ENCODE measurements at regions not wholly inside any gene's neighbourhood (a gene's known extent, or its start where the extent isn't known, plus 50 kb on each side); places are given as distances from the start of the nearest gene placed in this dataset.

DNA sequence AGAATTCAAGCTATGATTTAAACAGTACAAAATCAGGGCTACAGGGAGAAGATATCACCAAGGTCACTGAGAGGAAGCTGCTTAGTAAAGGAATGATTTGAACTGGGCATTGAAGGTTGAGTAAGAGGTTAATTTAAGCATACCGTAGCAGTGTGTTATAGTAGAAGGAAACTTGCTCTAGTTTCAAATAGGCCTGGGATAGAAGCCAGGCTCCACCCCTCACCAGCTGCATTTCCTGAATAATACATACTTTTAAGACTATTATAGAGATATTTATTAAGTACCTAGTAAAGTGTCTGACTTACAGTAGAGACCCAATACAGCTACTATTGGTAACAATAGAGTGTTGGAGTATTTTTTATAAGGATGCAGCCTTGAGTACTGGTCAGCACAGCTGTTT lies 118.0 kb upstream of the GLRA2 start:
- TF ChIP-seq, protein P1, sequence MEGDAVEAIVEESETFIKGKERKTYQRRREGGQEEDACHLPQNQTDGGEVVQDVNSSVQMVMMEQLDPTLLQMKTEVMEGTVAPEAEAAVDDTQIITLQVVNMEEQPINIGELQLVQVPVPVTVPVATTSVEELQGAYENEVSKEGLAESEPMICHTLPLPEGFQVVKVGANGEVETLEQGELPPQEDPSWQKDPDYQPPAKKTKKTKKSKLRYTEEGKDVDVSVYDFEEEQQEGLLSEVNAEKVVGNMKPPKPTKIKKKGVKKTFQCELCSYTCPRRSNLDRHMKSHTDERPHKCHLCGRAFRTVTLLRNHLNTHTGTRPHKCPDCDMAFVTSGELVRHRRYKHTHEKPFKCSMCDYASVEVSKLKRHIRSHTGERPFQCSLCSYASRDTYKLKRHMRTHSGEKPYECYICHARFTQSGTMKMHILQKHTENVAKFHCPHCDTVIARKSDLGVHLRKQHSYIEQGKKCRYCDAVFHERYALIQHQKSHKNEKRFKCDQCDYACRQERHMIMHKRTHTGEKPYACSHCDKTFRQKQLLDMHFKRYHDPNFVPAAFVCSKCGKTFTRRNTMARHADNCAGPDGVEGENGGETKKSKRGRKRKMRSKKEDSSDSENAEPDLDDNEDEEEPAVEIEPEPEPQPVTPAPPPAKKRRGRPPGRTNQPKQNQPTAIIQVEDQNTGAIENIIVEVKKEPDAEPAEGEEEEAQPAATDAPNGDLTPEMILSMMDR (conservative IDR thresholded peaks at IDR 0.05 in 1 of 2, IDR thresholded peaks at IDR 0.05 in 1 of 2; ENCODE audit: extremely low read depth in 1 of 2, insufficient read depth in 1 of 2, low read depth in 1 of 2, low read length in 2 of 2), result no peak
- no peak for TF ChIP-seq EZH2 (IDR thresholded peaks at IDR 0.05; ENCODE audit: borderline replicate concordance, low read length)

All from mammary epithelial cell (primary cell).